K562 (cell line): ENCODE measurements at regions not wholly inside any gene's neighbourhood (a gene's known extent, or its start where the extent isn't known, plus 50 kb on each side); places are given as distances from the start of the nearest gene placed in this dataset.

Experiments
- ATAC-seq: fragments of 200-7000 bp; cut with Tn5 transposase; 3 replicates; pipeline ENCODE4 v1.9.1; 2020; ENCODE audit warnings: moderate library complexity
- BruUV-seq: library from RNA; stranded (reverse); fragments of 400-500 nt; replicated peaks from 2 replicates; lab custom pipeline; 2021; lab: Mats Ljungman, UMichigan
- CTCF ChIA-PET: fragments of 300-600 bp; formaldehyde crosslinking; extraction: SDS; loops from one replicate; lab custom pipeline; 2021; ENCODE audit warnings: low intra/inter-chr PET ratio; lab: Yijun Ruan, JAX
- POLR2A ChIA-PET: fragments of 300-600, 350-650 bp; sonication (Branson Sonifier 250); formaldehyde crosslinking; extraction: SDS; loops from one replicate; lab custom pipeline; 2021; ENCODE audit warnings: antibody characterized with exemption, inconsistent platforms; lab: Yijun Ruan, JAX
- DNase-seq, 4 experiments: peaks; one replicate each; pipeline versions ENCODE4 v3.0.0 to v3.0.0-alpha.2; 2011 to 2018; ENCODE audit warnings: low spot score in 3 of 4, mixed read lengths in 3 of 4; ENCODE audit errors: extremely low read depth in 1 of 4
- FAIRE-seq: peaks from 2 replicates; lab custom pipeline; 2011; peaks lifted over from hg19 to GRCh38; lab: Jason Lieb, UNC
- H2AFZ ChIP-seq: 2 replicates; pipeline ENCODE4 v1.6.0; 2011; ENCODE audit warnings: low read depth, low read length, control low read depth, inconsistent platforms
- H3K27ac ChIP-seq: fragments of 200-600 bp; 3 replicates; pipeline ENCODE4 v1.8.0; 2011; ENCODE audit warnings: low read depth, mild to moderate bottlenecking, control low read depth, inconsistent platforms, low read length, moderate library complexity, mixed read lengths; ENCODE audit errors: extremely low read depth
- H3K27me3 ChIP-seq, 2 experiments: fragments of 300-600 bp in 1 of 2; 2 replicates in 1 of 2; 3 replicates in 1 of 2; pipeline versions ENCODE4 v1.6.0 to v1.8.0; 2011; ENCODE audit warnings: inconsistent platforms in 2 of 2, low read length in 2 of 2, mild to moderate bottlenecking in 1 of 2, mixed read lengths in 1 of 2, moderate library complexity in 1 of 2; ENCODE audit not compliant: control insufficient read depth in 2 of 2, insufficient read depth in 2 of 2
- H3K36me3 ChIP-seq: fragments of 300-600 bp; 3 replicates; pipeline ENCODE4 v1.8.0; 2011; ENCODE audit warnings: mild to moderate bottlenecking, low read length, inconsistent platforms; ENCODE audit not compliant: control insufficient read depth, insufficient read depth
- H3K4me1 ChIP-seq, 2 experiments: fragments of 200-600 bp in 1 of 2; replicated peaks in 1 of 2; 2 replicates in 1 of 2; 3 replicates in 1 of 2; pipeline versions ENCODE4 v1.5.1 to v1.8.0; 2011; ENCODE audit warnings: inconsistent platforms in 2 of 2, low read length in 2 of 2, mild to moderate bottlenecking in 1 of 2, mixed read lengths in 1 of 2, moderate library complexity in 1 of 2; ENCODE audit not compliant: control insufficient read depth in 2 of 2, insufficient read depth in 2 of 2
- H3K4me2 ChIP-seq: 2 replicates; pipeline ENCODE4 v1.6.1; 2011; ENCODE audit warnings: low read length, control low read depth, inconsistent platforms, mixed read lengths; ENCODE audit not compliant: insufficient read depth
- H3K4me3 ChIP-seq: fragments of 200-600 bp; sonication (generic), shearing (Covaris generic); 2 replicates; pipeline ENCODE4 v1.5.1; 2016; ENCODE audit warnings: control low read depth, inconsistent platforms
- H3K79me2 ChIP-seq: fragments of 200-600 bp; 3 replicates; pipeline ENCODE4 v1.8.0; 2011; ENCODE audit warnings: low read length, inconsistent platforms; ENCODE audit not compliant: control insufficient read depth, insufficient read depth
- H3K9ac ChIP-seq, 2 experiments: 2 replicates each; pipeline versions ENCODE4 v1.6.0 to v1.6.1; 2011; ENCODE audit warnings: low read depth in 2 of 2, low read length in 2 of 2, control low read depth in 1 of 2, inconsistent platforms in 1 of 2, mild to moderate bottlenecking in 1 of 2, mixed read lengths in 1 of 2; ENCODE audit not compliant: insufficient read depth in 1 of 2
- H3K9me1 ChIP-seq: one replicate; pipeline ENCODE4 v1.6.0; 2011; ENCODE audit warnings: inconsistent platforms, mild to moderate bottlenecking, low read length, moderate library complexity; ENCODE audit not compliant: control insufficient read depth, insufficient read depth
- H3K9me3 ChIP-seq: replicated peaks from 2 replicates; pipeline ENCODE4 v1.5.1; 2011; ENCODE audit warnings: low read depth, low read length, inconsistent platforms; ENCODE audit not compliant: control insufficient read depth, insufficient read depth
- H4K20me1 ChIP-seq: replicated peaks from 2 replicates; pipeline ENCODE4 v1.6.1; 2011; ENCODE audit warnings: low read length, inconsistent platforms, mixed read lengths; ENCODE audit not compliant: control insufficient read depth, insufficient read depth
- BHLHE40 ChIP-seq: IDR thresholded peaks from 2 replicates; pipeline ENCODE4 v1.6.1; 2011; ENCODE audit warnings: low read length, improper control_type of control experiment
- ERF ChIP-seq: fragments of 450-650 bp; formaldehyde crosslinking; IDR thresholded peaks from 2 replicates; pipeline ENCODE4 v1.4.0; 2020; ENCODE audit warnings: mild to moderate bottlenecking, mixed read lengths
- FUS ChIP-seq: fragments of 200-400 bp; formaldehyde crosslinking; optimal IDR thresholded peaks from 2 replicates; pipeline ENCODE3; 2017; ENCODE audit warnings: low read depth, low read length
- MYNN ChIP-seq, 2 experiments: sonication (generic); formaldehyde crosslinking in 1 of 2; IDR thresholded peaks; 2 replicates each; pipeline versions ENCODE4 v1.5.0 to v1.6.1; 2016 to 2020; ENCODE audit warnings: antibody characterized with exemption in 1 of 2, missing genetic modification reagents in 1 of 2
- NUFIP1 ChIP-seq: fragments of 450-650 bp; IDR thresholded peaks from 2 replicates; pipeline ENCODE4 v1.6.1; 2018; ENCODE audit not compliant: partially characterized antibody
- PHB2 ChIP-seq: fragments of 450-650 bp; IDR thresholded peaks from 2 replicates; pipeline ENCODE4 v1.6.1; 2017; ENCODE audit warnings: low read depth
- SNRNP70 ChIP-seq: fragments of 200-400 bp; formaldehyde crosslinking; optimal IDR thresholded peaks from 2 replicates; pipeline ENCODE3; 2017; ENCODE audit warnings: low read depth, low read length
- SRSF7 ChIP-seq: fragments of 200-400 bp; formaldehyde crosslinking; optimal IDR thresholded peaks from 2 replicates; pipeline ENCODE3; 2017; ENCODE audit warnings: mild to moderate bottlenecking, low read depth, low read length
- STAT5B ChIP-seq: fragments of 250-450 bp; sonication (Bioruptor Pico); IDR thresholded peaks from 2 replicates; pipeline ENCODE4 v1.8.0; 2021; ENCODE audit warnings: mild to moderate bottlenecking, inconsistent platforms
- ZKSCAN1 ChIP-seq: fragments of 150-350 bp; IDR thresholded peaks from 2 replicates; pipeline ENCODE4 v1.6.1; 2016; ENCODE audit warnings: low read depth, low read length
- ZKSCAN8 ChIP-seq: fragments of 200-800 bp; sonication (Bioruptor generic); IDR thresholded peaks from 2 replicates; pipeline ENCODE4 v1.6.1; 2016; ENCODE audit warnings: missing genetic modification characterization, missing compliant biosample characterization
- ZNF140 ChIP-seq: fragments of 250-450 bp; sonication (Bioruptor Pico); IDR thresholded peaks from 2 replicates; pipeline ENCODE4 v1.8.0; 2021; ENCODE audit warnings: moderate library complexity, mild to moderate bottlenecking, inconsistent platforms
- ZNF165 ChIP-seq: fragments of 250-450 bp; sonication (Bioruptor Pico); IDR thresholded peaks from 2 replicates; pipeline ENCODE4 v1.4.0; 2020; ENCODE audit warnings: borderline replicate concordance
- ZNF717 ChIP-seq: fragments of 250-450 bp; sonication (Bioruptor Pico); IDR thresholded peaks from 2 replicates; pipeline ENCODE4 v1.5.0; 2021
- ZNF764 ChIP-seq: fragments of 250-450 bp; sonication (Bioruptor Pico); IDR thresholded peaks from 2 replicates; pipeline ENCODE4 v1.4.0; 2020; ENCODE audit warnings: low read depth, mild to moderate bottlenecking, moderate library complexity
- WGBS: fragments of 100-300 bp; shearing (Covaris generic); methylation state at CpG from one replicate; pipeline ENCODE4 v1.1.6; 2016; ENCODE audit warnings: low coverage, mixed read lengths; ENCODE audit not compliant: insufficient coverage; ENCODE audit errors: missing lambda C conversion rate; 5-methylcytosine and 5-hydroxymethylcytosine counted together
- in situ Hi-C: fragments of 300-500 bp; cut with MboI; formaldehyde crosslinking; loops from 4 replicates; pipeline ENCODE4 v1.15.0; 2018; ENCODE audit warnings: inconsistent platforms, mixed read lengths
- intact Hi-C: fragments of 100-400 bp; cut with micrococcal nuclease; formaldehyde crosslinking; loops from 2 replicates; pipeline ENCODE4 v1.14.2; 2022
- TF ChIP-seq, protein P1 (sequence below): fragments of 450-650 bp; IDR thresholded peaks from 2 replicates; pipeline ENCODE4 v1.7.0; 2016; ENCODE audit warnings: borderline replicate concordance

DNA sequence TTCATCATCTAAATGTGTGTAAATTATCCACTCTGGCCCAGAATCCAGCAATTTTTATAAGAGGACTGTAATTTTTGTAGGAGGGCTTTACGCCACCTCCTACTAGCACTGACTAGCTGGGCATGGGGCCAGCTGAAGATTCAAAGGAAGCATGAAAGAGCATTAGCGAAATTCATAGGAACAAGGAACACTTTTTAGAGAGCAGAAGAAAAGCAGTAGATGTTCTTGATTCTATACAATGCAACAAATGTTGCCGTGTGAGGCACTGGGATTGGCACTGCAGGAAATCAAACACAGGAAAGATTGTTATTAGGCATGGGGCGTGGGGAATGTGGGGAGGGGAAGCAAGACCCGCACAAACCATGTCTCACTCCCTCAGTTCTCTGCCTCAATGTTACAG, 58.4 kb upstream of the PARP1 start:
- TF ChIP-seq PHB2 (no peak), ERF (no peak)
- TF ChIP-seq, all 486 proteins: peak for 0
- no peaks in the 10 kb centered on the region for H3K9me1 ChIP-seq
- FAIRE-seq (no peak), DNase-seq (no peak), ATAC-seq (no peak)
- no peak overlapping the region for H3K9ac ChIP-seq
- H3K9me3 ChIP-seq, result peaks cover 2% of the 10 kb centered on the region; the same call in 1 of the 2 replicates
- ChIA-PET CTCF (no interaction called here), POLR2A (interaction anchor here (0.6 to 1.4 kb wide), 2 partner anchors 18 to 527 kb away, joined by 3 to 4 read pairs; no protein-coding TSS in a partner anchor)
- no peak overlapping the region for H3K4me2 ChIP-seq
- peaks cover 0 to 4% of the 10 kb centered on the region in 2 experiments; a peak in 1 of 5 replicates for H3K4me1 ChIP-seq
- H4K20me1 ChIP-seq, result no peaks in the 10 kb centered on the region
- H3K4me3 ChIP-seq, result no peak overlapping the region
- no TSS peak for BruUV-seq
- no peaks in the 10 kb centered on the region for H3K79me2 ChIP-seq
- H2AFZ ChIP-seq, result no peak overlapping the region
- WGBS, result 3% methylated on average over 5 of the region's 5 CpGs
- H3K36me3 ChIP-seq, result no peaks in the 10 kb centered on the region
- H3K27ac ChIP-seq, result no peak overlapping the region
- intact Hi-C loops (no loop called here), in situ Hi-C loops (no loop called here)
- H3K27me3 ChIP-seq, result peaks cover 11 to 16% of the 10 kb centered on the region in 2 experiments

GRCh38 chr1:226467443-226467842, 59.5 kb upstream of the PARP1 start:
- Histone ChIP-seq H3K4me2 (no peak overlapping the region), H3K4me3 (no peak overlapping the region), H3K36me3 (no peaks in the 10 kb centered on the region), H3K79me2 (no peaks in the 10 kb centered on the region), H3K9ac (no peak overlapping the region), H3K9me1 (no peaks in the 10 kb centered on the region), H2AFZ (no peak overlapping the region), H3K27ac (no peak overlapping the region), H3K9me3 (peaks cover 2% of the 10 kb centered on the region; the same call in 1 of the 2 replicates), H3K27me3 (peaks cover 17 to 21% of the 10 kb centered on the region in 2 experiments), H4K20me1 (no peaks in the 10 kb centered on the region), H3K4me1 (peaks cover 0 to 4% of the 10 kb centered on the region in 2 experiments; a peak in 1 of 5 replicates)
- CTCF ChIA-PET, result no interaction called here
- POLR2A ChIA-PET, result interaction anchor here (1.0 to 2.0 kb wide), 4 partner anchors 9 to 52 kb away, joined by 3 to 6 read pairs (median 4); no protein-coding TSS in a partner anchor
- in situ Hi-C loops (no loop called here), intact Hi-C loops (no loop called here)
- WGBS, result 0% methylated on average over 4 of the region's 4 CpGs
- ATAC-seq (no peak), FAIRE-seq (no peak), DNase-seq (no peak)
- TF ChIP-seq NUFIP1 (no peak), ZNF140 (no peak), FUS (no peak), ZKSCAN8 (CRISPR knock-in tag) (no peak), ZKSCAN1 (no peak), SRSF7 (no peak), ZNF764 (CRISPR knock-in tag) (no peak), STAT5B (CRISPR knock-in tag) (no peak), ZNF717 (CRISPR knock-in tag) (no peak), ZNF165 (no peak), SNRNP70 (no peak), BHLHE40 (no peak), MYNN (IDR thresholded peaks at IDR 0.05) (no peak), MYNN (CRISPR knock-in tag; IDR thresholded peaks at IDR 0.05) (no peak)
- TF ChIP-seq, protein P1, sequence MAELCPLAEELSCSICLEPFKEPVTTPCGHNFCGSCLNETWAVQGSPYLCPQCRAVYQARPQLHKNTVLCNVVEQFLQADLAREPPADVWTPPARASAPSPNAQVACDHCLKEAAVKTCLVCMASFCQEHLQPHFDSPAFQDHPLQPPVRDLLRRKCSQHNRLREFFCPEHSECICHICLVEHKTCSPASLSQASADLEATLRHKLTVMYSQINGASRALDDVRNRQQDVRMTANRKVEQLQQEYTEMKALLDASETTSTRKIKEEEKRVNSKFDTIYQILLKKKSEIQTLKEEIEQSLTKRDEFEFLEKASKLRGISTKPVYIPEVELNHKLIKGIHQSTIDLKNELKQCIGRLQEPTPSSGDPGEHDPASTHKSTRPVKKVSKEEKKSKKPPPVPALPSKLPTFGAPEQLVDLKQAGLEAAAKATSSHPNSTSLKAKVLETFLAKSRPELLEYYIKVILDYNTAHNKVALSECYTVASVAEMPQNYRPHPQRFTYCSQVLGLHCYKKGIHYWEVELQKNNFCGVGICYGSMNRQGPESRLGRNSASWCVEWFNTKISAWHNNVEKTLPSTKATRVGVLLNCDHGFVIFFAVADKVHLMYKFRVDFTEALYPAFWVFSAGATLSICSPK, result no peak
- no TSS peak for BruUV-seq
